ENCODE measurements at regions not wholly inside any gene's neighbourhood (a gene's known extent, or its start where the extent isn't known, plus 50 kb on each side); places are given as distances from the start of the nearest gene placed in this dataset.

GRCh38 chr1:234902774-234903547 lies 225.7 kb downstream of the TOMM20 start:
- BruUV-seq (replicated peaks), result no TSS peak
- H4K20me1 ChIP-seq (ENCODE audit: insufficient read depth, low read length), result no peaks in the 10 kb centered on the region
- TF ChIP-seq ARID5B (CRISPR knock-in tag; IDR thresholded peaks at IDR 0.05), result peak; percentile 25; the same call in 1 of the 2 replicates
- 0 out of 2 replicates have a peak, but pooled peaks have one; percentile 36 for TF ChIP-seq ZBTB38 (CRISPR knock-in tag; IDR thresholded peaks at IDR 0.05)
- TF ChIP-seq SOX13 (IDR thresholded peaks at IDR 0.05), result no peak
- TF ChIP-seq SOX13 (CRISPR knock-in tag; conservative IDR thresholded peaks at IDR 0.05 in 1 of 2, IDR thresholded peaks at IDR 0.05 in 1 of 2), result peak in 1 of 2 experiments; percentile 12; a peak in 1 of 4 replicates
- TF ChIP-seq MED1 (CRISPR knock-in tag; IDR thresholded peaks at IDR 0.05), result peak; percentile 40; the same call in 1 of the 2 replicates
- TF ChIP-seq HNRNPK (IDR thresholded peaks at IDR 0.05; ENCODE audit: low read depth, low read length, poor library complexity, severe bottlenecking), result no peak
- TF ChIP-seq FOXA1 (IDR thresholded peaks at IDR 0.05), result no peak
- 0 out of 2 replicates have a peak, but pooled peaks have one; percentile 4 for TF ChIP-seq FOXA1 (CRISPR knock-in tag; IDR thresholded peaks at IDR 0.05)
- no peaks in the 10 kb centered on the region for H3K9me3 ChIP-seq (ENCODE audit: low read length)
- FAIRE-seq (no peak), ATAC-seq (no peak), DNase-seq (ENCODE audit: low spot score) (no peak)
- H3K9ac ChIP-seq (ENCODE audit: insufficient read depth, low read depth, low read length), result no peak overlapping the region
- peak overlapping the region; percentile 83 for H2AFZ ChIP-seq (ENCODE audit: low read length)
- no peak overlapping the region for H3K4me3 ChIP-seq (replicated peaks in 1 of 3; ENCODE audit: insufficient read depth in 1 of 3, low read depth in 2 of 3, low read length in 3 of 3)
- no peak overlapping the region for H3K27ac ChIP-seq (ENCODE audit: extremely low read length, insufficient read depth, low read length)
- no peaks in the 10 kb centered on the region for H3K27me3 ChIP-seq (ENCODE audit: control insufficient read depth in 1 of 2, insufficient read depth in 2 of 2, low read length in 2 of 2)
- WGBS (ENCODE audit: low lambda C conversion rate), result 53% methylated on average over 7 of the region's 7 CpGs
- H3K36me3 ChIP-seq (replicated peaks in 1 of 2; ENCODE audit: control insufficient read depth in 1 of 2, insufficient read depth in 2 of 2, low read length in 2 of 2), result no peaks in the 10 kb centered on the region
- peaks cover 52% of the 10 kb centered on the region for H3K4me1 ChIP-seq (ENCODE audit: insufficient read depth, low read length)
- POLR2A ChIA-PET, result interaction anchor here (1.0 to 1.3 kb wide), 2 partner anchors 27 to 292 kb away, joined by 3 to 4 read pairs; no protein-coding TSS in a partner anchor
- no peaks in the 10 kb centered on the region for H3K79me2 ChIP-seq (ENCODE audit: insufficient read depth, low read length)
- CTCF ChIA-PET (ENCODE audit: low intra/inter-chr PET ratio, low total read pairs), result no interaction called here
- in situ Hi-C loops (cut with HindIII; ENCODE audit: extremely low pct_ligation_motif_present, low pct_unique_long_range_greater_than_20kb) (no loop called here), intact Hi-C loops (cut with micrococcal nuclease; ENCODE audit: unreplicated experiment) (no loop called here)
- H3K4me2 ChIP-seq (ENCODE audit: low read depth, low read length), result peak overlapping the region; percentile 34; the same call in 1 of the 2 replicates
